RCC 7860 (cell line): ENCODE measurements at regions not wholly inside any gene's neighbourhood (a gene's known extent, or its start where the extent isn't known, plus 50 kb on each side); places are given as distances from the start of the nearest gene placed in this dataset.
A peak's percentile ranks its signal among the peaks of the same experiment; 100 is the strongest.
"Not testable (repeated sequence)": the region's sequence is repeated elsewhere in the genome, so short reads cannot be mapped to it uniquely, and the experiment has no call there.

Experiments
- DNase-seq: peaks from one replicate; pipeline ENCODE4 v3.0.0-alpha.2; 2015; ENCODE audit warnings: low spot score
- FAIRE-seq: peaks from 2 replicates; lab custom pipeline; 2012; peaks lifted over from hg19 to GRCh38; lab: Jason Lieb, UNC

DNA sequence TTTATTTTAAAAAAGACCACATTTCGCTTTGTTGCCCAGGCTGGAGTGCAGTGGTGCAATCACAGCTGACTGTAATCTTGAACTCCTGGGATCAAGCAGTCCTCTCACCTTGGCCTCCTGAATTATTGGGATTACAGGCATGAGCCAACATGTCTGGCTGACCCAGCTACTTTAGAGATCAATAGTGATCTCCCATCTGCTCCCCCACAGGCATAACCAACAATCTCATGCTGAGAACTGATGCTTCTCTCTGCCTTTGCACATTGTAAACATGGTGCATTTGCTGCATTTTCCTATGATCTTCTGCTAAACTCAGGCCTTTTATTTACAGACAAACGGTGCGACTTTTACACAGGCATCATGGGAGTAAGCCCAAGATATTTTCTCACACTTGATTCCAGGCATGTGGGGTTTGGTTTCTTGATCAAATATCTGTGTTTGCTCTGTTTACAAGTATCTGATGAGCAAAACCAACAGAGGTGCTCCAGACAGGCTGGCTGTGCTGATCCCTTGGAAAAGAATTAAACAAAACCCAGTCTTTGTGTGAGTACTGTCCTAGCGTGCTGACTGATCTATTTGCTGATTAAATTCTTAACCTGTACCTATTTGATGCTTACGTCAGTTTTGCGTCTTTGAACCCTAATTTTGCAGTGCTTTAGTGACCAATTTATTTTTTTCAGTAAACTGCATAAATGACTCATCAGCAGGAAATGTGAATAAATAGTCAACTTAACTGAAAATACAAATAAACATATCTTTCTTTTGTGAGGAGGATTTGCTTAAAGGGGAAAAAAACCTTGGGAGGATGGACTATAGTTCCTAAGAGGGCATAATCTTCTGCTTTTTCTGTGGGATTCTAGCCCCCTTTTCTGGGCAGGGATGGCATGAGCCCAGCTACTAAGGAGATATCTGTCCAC is 191.7 kb upstream of the NR3C1 start:
- DNase-seq: no peak
- FAIRE-seq: no peak

DNA sequence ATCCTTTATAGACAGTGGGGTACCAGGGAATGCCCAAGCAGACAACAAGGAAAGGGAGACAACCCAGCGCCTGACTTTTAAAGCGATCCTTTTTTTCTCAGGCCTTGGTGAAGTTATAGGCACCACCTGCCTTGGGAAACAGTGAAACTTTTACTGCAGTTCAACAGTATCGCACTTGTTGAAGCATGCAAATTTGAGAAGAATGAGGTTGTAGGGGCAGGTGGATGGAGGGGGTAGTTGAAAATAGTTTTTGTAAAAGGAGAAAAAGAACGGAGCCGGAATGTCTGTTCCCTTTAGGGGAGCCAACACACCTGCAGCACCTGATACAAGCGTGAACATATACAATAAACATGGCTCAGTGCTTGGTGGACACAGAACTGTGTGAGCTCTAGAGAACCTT is 190.2 kb upstream of the NR3C1 start:
- FAIRE-seq (no peak), DNase-seq (no peak)

DNA sequence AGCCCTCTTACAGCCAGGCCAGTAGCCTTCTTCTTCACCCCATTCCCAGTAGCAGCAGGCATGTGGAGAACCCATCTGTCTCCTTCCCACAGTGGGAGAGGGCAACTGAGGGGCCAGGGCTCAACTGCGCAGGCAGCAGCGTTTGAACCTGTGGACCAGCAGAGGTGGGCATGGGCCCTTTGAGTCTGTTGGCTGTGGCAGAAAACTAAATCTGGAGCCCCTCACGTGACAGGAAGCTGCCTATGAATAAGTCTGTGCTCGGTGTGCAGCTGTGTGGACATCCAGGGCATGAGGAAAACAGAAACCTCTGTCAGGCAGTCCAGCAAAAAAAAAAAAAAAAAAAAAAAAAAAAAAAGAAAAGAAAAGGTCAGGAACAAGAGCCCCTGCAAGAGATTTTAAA is 189.2 kb upstream of the NR3C1 start:
- DNase-seq (no peak), FAIRE-seq (no peak)

DNA sequence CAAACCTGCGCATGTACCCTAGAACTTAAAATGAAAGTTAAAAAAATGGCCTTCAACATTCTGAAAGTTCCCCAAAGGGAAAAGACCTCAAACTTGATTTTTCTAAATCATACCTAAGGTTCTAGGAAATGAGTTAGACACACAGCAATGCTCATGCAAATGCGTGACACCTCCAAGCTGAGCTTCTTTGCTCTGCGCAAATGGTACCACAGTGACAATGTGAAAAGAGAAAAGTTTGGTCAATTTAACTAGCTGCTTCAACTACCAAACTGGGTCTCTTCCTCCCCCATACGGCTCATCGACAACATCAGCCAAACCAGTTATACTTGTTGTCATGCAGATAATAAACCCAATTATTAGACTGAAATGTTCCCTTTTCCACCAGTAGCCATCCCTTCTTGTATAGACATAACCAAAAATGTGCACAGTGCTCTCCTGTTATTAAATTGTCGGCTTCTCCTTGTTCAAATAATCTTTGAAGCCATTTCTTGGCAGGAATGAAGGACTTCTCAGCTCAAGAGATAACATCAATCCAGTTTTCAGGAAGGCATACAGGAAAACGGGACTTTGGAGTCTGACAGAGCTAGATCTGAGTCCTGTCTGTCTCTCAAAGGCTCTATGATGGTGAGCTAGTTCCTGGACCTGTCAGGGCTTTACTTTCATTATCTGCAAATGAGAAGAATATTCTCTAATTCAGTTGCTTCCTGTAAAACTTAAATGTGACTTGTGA is 185.6 kb upstream of the NR3C1 start:
- DNase-seq (no peak), FAIRE-seq (no peak)

DNA sequence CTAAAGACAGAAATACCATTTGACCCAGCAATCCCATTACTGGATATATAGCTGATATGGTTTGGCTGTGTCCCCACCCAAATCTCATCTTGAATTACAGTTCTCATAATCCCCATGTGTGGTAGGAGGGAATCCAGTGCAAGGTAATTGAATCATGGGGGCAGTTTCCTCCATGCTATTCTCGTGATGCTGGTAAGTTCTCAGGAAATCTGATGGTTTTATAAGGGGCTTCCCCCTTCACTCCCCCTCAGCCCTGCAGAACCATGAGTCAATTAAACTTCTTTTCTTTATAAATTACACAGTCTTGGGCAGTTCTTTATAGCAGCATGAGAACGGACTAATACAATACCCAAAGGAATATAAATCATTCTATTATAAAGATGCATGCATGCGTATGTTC is 184.6 kb upstream of the NR3C1 start:
- FAIRE-seq, DNase-seq: not testable (repeated sequence)

DNA sequence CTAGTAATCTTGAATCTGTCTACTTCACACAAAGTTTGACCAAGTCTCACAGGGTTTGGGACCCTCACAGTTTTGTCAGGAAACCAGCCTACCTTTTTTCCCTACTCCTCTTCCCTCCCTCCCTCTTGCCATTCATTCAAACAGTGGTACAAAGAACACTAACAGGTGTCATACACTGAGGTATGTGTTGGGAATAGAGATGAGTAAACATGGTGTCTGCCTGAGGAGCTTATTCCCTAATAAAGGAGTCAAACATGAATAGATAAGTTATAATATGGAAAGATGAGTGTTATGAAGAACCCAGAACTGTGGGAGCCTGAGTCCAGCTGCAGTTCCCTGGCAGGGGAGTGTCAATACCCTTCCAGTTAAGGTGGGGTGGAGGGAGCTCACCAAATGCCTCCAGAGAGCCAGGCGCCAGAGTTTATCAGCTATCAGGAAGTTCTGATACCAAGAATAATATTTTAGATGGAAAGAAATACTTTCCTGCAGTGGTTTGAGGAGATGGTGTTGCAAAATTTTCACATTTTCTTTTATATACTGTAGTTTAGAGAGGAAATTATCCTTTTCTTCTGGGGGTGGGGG is 183.4 kb upstream of the NR3C1 start:
- FAIRE-seq (no peak), DNase-seq (no peak)

DNA sequence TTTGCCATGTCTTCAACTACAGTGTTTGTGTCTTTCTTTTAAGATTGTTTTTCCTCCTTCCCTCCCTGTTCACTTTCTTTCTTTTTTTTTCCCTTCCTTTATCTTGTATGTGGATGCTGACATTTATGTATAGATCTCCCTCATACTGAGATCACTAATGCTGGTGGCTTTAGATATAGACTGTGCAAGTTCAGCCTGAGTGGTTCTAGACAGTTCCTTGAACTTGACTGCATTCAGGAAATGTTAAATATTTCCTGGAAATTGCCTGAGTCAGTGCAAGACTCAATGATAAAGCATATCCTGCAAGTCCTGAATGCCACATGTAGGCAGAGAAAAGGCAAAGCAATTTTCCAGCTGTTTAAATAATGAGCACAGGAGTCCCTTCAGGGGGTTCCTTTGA is 182.5 kb upstream of the NR3C1 start:
- DNase-seq (peak; percentile 32), FAIRE-seq (peak; percentile 23)

DNA sequence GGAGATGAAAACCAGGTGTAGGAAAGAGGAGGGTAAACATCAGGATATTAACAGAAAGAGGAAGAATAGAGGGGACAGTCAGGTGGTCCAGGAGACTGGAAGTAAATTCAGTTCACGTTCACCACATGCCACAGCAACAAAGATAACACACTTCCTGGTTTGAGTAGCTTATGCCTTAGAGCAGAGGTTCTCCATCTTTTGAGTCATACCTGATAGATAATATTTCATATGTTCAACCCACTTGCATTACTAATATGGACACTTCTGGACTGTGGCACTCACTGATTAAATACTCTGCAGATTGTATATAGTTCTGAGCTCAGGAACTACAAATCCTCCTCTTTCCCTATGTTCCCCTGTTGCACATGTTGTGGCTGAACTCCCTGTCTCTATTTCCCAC is 179.9 kb upstream of the NR3C1 start:
- no peak for FAIRE-seq
- DNase-seq: no peak

DNA sequence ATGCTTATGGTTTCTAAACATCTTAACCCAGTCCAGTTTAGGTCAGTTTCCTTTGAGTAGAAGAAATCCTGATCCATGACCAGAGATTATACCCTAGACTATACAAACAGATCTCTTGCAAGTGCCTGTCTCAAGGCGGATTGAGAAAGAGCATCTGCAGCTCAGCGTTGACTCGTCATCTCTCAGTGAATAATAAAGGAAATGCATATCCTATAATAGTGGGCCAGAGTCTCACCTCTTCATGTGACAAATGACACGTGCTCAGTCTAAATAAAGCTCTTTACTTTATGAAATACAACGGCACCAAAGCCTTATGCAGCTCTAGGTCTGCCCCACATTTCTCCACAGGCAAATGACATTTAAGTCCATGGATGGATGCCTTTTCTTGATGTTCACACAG is 179.4 kb upstream of the NR3C1 start:
- DNase-seq (no peak), FAIRE-seq (no peak)

DNA sequence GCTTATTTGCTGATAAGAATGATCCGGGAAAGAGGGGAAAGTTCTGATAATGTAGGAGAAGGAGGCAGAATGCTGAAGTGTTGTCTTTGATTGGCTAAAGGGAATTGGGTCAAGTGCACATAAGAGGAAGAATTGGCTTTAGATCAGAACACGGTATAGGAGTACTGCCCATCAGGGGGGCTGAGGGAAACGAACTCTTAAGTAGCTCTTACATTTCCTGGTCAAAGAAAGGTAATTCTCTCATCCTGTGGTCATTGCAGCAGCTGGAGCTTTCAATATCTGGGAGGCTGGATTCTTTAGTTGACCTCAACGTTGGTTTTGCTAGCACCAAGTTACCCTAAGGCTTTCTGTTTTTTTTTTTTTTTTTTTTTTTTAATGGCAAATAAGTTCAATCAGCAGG is 178.7 kb upstream of the NR3C1 start:
- no peak for FAIRE-seq
- DNase-seq: no peak

DNA sequence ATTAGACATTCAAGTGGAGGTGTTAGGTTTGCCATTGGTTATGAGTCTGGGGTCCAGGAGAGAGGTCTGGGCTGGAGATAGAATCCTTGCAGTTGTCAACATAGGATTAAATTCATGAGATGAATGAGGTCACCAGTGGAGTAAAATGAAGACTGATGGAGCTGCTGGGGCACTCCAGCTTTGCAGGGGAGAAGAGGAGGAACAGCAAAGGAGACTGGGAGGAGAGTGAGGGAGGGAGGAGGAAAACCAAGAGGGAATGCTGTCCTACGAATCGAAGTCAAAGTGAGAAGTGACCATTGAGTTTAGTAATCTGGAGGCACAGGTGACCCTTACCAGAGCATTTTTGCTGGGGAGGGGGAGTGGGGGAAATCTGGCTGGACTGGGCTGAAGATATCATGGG is 178.2 kb upstream of the NR3C1 start:
- FAIRE-seq (no peak), DNase-seq (no peak)

DNA sequence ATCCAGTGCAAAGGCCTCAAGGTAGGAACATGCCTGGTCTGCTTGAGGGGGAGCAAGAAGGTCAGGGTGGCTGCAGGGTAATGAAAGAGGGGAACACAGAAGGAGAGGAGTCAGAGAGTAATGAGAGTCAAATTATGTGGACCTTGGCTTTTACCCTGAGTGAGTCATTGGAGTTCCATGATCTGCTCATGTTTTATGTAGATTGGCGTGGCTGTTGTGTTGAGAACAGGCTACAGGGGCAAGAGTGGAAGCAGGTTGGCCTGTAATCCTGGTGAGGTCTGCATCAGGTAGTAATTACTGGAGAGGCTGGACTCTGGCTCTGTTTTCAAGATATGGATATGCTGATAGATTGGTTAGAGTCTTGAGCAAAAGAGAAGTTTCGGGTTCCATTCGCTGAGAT is 177.7 kb upstream of the NR3C1 start:
- no peak for DNase-seq
- FAIRE-seq: no peak

DNA sequence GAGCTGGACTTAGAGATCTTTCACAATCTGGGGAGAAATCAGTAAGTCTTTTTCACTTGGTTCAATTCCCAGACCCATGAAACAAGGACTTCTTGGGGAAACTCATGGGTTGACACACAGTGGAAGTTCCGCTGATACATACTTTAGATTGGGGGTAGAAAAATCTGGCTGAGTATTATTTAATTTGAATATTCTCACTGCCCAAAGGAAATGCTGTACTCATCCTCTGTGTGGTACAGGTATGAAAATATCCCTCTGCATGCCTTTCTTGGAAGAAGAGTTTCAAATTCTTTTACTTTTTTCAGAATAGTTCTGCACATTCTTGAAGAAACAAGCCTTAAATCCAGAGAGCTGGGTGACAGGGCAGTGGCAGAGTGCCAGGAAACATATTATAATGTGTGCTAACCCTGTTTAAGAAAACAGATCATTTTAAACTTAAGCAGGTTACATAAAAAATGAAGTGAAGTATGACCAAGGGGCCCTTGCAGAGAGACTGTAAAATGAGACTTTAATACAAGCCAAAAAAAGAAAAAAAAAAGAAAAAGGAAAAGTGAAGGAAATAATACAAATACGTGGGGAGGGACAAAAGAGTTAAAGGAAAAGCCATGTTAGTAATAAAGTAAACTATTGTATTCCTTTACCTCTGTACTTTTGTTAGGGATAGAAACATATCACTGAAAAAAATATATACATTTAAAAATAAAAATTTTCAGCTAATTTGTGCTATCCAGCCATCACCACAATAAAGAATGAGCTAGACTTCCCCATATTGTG is 173.4 kb upstream of the NR3C1 start:
- DNase-seq (no peak), FAIRE-seq (no peak)

DNA sequence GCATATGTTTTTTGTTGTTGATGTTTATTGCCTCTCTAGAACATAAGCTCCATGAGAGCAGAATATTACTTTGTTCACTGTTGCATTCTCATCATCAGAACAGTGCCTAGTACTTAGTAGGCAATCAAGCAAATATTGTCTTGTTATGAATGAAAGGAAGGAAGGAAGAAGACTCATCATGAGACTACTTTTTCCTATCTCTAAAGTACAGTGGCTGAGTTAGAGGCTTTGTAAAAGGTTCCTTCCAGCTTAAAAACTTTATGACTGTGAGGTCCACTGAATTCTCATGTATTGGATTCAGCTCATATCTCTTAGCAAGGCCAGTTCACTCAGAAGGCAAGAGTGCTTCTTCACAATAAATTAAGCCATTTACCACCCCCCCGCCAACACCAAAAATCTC is 171.8 kb upstream of the NR3C1 start:
- DNase-seq (no peak), FAIRE-seq (no peak)

DNA sequence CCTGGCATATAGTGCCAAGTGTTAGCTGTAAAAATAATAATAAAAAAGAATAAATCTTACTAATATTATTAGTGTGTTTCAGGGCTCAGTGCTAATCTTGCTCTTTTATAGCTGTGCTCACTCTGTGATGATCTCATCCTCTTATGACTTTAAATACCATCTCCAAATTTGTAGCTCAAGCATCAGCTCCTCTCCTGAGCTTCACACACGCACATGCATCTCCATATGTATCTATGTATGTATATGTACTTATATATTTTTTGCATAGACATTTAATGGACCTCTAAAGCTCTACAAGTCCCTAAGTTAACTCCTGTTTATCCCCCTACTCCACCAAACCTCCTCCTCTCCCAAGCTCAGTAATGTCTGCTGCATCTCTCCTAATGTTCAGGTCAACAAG is 170.8 kb upstream of the NR3C1 start:
- FAIRE-seq (no peak), DNase-seq (no peak)

DNA sequence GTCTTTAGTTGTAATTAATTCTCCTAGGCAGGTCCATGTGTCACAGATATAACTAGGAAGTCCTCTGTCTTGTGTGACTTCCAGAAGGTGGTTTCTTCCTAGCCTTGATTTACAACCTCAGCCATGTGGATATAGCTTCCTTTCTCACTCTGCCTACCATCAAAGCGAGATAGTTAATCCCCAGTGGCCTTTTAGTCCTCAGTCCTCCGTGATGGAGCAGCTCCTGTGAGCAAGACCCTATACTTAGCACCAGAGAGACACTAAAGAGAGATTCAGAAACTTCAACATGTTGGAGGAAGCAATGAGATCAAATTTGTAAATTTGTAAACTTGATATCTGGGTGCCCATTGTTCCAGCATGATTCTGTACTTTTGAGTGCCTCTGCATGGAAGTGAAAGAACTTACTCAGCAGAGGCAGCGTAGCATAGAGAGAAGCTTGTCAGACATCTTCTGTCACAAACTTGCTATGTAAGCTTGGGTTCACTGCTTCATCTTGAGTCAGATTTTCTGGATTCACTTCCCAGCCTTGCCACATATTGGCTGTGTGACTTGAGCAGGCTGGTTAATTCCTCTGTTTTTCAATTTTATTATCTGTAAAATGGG is 170.2 kb upstream of the NR3C1 start:
- FAIRE-seq: no peak
- DNase-seq: no peak

DNA sequence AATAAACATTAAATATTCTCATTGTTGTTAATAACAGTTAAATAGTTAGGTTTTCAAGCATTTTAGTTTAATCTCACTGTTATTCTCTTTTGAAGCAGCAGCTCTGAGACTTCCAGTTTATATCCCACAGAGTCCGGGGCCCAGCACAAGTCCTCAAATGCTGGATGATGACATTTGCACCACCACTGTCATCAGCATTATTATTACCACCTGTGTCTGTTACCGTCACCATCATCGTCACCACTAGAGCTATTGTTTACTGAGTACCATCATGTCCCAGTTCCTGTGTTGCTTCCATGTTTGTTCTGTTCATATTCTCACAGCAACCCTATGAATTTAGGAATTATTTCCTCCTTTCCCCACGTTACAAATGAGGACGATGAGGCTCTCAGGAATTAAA is 169.2 kb upstream of the NR3C1 start:
- no peak for DNase-seq
- FAIRE-seq: no peak

DNA sequence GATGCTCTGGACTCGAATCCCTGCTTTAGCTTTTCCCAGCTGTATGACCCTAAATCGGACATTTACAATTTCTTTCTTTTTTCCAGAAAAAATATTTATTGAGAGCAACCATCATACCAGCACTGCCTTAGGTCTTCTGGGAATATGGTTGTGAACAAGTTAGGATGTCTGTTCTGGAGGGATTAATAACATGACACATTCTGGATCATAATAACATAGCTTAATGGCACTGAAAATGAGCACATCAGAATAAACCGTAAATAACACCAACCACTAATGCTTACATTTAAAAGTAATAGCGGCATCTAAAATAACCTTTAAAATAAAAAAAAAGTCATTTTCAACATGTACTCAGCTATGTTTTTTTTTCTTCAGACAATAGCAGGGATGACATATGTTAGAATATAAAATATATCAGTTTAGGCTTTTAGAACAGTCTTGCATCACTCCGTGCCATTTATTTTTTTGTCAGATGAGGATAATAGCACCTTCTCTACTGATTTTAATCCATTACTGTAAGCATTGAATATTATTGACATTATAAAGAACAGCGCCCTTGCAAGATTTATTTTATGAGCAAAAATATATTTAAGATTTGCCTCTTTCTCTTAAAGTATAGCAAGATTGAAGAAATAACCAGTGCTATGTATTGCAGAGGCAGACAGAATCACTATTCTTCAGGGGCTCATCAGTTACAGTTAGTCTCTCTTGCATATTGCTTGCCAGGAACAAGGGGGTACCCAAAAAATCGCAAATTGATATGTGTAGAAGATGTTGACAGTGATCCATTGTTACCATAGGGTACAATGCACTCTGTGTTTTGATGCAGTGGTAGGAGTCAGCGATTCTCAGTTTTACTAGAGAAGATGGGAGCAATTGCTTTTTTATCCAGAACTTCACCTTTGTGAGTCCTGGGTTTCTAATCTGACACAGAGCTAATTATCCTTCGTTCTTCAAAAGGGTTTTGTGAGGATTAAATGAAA is 168.4 kb upstream of the NR3C1 start:
- DNase-seq (no peak), FAIRE-seq (no peak)

DNA sequence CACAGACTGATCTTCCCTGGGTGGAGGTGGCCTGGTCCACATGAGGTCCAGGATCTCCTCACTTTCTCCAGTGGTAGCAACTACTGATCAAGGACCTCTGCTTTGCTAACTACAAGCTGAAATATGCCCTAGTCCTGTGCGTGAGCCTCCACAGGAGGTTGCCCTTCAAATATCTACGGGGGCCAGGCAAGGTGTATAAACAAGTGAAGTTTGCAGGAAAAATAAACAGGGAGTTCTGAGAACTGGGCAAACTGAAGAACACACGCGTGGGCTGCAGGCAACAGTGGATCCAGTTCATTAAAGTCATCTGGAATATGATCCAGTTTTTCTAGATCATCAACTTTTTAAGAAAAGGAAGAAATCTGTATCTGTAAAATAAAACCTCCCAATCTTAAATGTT is 167.5 kb upstream of the NR3C1 start:
- no peak for DNase-seq
- no peak for FAIRE-seq
